ENCODE measurements at regions not wholly inside any gene's neighbourhood (a gene's known extent, or its start where the extent isn't known, plus 50 kb on each side); places are given as distances from the start of the nearest gene placed in this dataset.
"Not testable (repeated sequence)": the region's sequence is repeated elsewhere in the genome, so short reads cannot be mapped to it uniquely, and the experiment has no call there.

GRCh38 chr1:47638240-47638639 is 200.4 kb downstream of the FOXD2 start:
- DNase-seq, result no peak

DNA sequence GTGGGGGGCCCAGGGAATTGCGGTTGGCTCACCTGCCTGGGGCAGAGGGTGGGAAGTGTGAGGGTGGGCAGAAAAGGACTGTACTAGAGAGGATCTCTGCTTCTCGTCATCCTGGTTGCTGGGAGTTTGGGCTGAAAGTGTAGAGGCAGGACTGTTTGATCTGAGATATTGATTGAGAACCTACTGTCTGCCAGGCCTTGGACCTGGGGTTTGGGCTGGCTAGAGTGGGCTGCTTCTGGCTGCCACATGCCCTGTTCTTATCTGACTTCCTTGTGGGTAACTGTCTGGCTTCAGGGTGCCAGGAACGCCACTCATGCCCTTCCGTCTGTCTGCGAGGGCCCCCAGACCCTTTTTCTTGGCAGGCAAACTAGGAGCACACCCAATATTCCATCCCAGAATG is 200.9 kb downstream of the FOXD2 start:
- DNase-seq, result no peak

DNA sequence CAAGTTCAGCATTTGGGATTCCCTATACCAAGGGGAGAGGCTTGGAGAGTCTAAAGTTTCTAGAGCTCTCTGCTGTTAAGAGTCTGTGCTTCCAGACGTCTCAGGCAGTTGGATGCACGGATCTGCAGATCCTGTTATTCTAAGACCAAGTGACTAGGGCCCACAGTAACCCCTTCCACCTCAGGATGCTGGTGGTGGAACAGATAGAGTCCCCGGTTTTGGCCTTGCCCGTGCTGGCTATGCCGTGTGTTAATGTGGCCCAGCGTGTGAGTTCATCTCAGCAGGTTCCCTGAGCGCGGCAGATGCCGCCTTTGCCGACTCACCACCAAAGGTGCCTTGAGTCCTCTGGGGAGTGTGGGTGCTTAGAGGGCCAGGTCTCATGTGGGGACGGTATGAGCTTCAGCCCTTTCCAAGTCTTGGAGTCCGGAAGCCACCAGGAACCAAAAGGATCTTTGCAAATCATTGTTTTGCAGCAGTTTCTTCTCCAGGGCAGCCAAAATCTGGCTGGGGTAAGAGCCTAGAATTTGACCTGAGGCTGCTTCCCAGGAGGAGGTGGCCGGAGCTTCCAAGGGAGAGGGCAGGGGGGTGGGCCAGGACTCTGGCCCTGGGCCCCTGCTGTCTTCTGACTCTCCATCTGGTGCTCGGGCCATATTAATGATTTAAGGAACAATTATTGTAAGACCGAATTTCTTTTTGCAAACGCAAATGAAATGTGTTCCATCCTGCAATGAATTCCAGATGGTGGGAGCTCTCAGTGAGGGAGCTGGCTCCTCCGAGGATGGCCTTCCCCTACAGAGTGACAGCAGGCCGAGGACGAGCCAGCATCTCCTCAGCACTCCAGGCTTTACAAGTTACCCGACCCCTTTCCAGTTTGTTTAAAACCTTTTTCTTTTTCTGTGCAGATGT is 205.7 kb downstream of the FOXD2 start:
- no peak for DNase-seq

DNA sequence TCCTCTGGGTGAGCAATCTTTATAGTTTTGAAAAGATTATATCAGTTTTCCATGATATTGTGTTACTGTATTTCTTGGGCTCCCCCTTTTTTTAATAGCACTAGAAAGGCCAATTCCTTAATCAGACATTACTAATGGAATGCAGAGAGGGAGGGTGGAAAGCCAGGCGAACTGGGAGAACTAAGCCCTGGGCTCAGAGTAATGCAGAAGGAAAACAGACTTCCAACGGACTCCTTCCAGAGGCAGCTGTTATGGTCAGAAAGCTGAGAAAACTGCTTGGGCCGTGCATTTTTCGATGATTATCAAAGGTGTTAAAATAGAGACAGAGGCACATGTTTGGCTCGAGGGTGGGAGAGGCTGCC is 206.3 kb downstream of the FOXD2 start:
- DNase-seq, result no peak

GRCh38 chr1:47645151-47645550 is 207.3 kb downstream of the FOXD2 start:
- DNase-seq, result no peak

- DNase-seq, result no peak
Observed at GRCh38 chr1:47646676-47647075, 208.8 kb downstream of the FOXD2 start.

- DNase-seq, result no peak
Observed at GRCh38 chr1:47647327-47647845, 209.5 kb downstream of the FOXD2 start.

DNA sequence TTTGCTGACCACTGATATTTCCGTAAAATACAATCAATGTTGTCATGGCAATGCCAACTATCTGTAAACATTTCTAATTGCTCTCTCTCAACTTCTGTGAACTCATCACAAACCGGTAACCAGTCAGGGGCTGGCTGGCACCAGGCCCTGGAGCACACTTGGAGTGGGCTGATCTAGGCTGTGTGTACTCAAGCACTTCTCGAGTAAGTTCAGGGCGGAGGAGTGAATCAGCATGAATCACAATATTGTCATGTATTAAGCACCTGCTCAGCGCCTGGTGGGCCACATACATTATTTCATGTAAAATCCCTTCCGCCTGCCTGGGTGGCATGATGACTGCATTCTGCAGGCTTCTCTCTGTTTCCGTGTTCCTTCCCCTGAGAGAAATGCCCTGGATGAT is 212.4 kb downstream of the FOXD2 start:
- DNase-seq, result no peak

- DNase-seq, result no peak
Observed at GRCh38 chr1:47650611-47651010, 212.8 kb downstream of the FOXD2 start.

DNA sequence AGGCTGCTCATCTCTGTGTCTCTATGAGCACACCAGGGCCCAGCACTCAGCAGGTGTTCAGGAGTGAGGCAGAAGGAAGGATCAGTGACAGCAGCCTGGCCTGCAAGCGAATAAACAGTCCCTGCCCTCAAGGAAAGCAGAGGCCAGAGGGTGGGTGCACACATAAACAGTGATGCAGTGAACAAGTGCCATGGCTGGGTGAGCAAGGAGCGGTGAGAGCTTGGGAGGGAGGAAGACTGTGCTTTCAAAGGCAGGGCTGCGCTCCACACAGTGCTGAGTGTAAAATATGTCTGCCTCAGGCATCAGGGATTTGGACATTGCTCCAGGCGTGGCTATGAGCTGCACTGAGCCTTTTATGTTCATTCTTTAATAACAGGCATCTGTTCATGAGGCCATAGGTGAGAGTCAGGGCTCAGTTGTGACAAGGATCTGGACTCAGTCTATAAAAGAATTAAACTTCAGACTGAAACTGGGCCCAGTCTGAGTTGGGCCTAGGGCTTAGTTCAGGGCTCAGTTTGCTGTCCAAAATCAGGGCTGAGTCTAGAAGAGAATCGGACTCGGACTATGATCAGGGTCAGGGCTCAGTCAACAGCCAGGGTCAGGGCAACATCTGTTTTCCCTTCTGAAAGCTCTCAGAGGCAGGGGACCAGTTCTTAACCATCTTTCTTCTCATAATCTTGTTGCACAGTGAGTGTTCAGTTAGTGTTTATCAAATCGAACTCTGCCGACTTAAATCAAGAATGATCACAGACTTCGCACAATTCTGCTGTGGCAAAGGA is 213.7 kb downstream of the FOXD2 start:
- DNase-seq, result no peak

GRCh38 chr1:47655521-47656300 is 217.9 kb downstream of the FOXD2 start:
- DNase-seq, result no peak

- DNase-seq, result no peak
Observed at GRCh38 chr1:47656719-47657685, 219.2 kb downstream of the FOXD2 start.

GRCh38 chr1:47658161-47658920 is 220.5 kb downstream of the FOXD2 start:
- no peak for DNase-seq

- DNase-seq, result no peak
Observed at GRCh38 chr1:47659146-47659545, 221.3 kb downstream of the FOXD2 start.

DNA sequence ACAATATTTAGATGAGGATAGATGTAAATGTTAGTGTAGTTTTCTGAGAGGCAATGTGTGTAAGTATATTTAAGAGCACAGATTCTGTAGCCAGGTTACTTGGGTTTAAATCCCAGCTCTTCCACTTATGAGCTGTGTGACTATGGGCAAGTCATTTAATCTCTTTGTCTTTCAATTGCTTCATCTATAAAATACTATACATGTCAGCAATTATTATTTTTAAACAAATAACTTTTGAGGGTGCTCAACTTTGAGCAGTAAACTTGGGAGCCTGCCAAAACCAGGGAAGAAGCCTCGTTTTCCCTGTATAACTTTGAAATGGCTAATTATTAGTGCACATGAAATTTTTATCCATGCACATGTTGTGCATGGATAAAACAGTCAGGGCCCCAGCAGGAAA is 222.8 kb downstream of the FOXD2 start:
- no peak for DNase-seq

GRCh38 chr1:47661040-47661439 is 223.2 kb downstream of the FOXD2 start:
- DNase-seq, result no peak

DNA sequence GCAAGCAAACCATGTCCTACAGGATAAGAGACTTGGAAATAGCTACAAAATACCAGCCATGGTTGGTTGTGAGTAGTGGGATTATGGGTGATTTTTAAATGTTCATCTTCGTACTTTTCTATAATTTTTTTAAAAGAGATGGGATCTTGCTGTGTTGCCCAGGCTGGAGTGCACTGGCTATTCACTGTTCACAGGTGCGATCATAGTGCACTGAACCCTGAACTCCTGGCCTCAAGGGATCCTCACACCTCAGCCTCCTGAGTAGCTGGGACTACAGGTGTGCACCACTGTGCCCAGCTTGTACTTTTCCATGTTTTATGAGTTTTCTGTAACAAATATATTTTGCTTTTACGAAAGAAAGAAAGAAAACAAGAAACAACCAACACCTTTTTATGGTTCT is 224.2 kb downstream of the FOXD2 start:
- DNase-seq, result no peak

DNA sequence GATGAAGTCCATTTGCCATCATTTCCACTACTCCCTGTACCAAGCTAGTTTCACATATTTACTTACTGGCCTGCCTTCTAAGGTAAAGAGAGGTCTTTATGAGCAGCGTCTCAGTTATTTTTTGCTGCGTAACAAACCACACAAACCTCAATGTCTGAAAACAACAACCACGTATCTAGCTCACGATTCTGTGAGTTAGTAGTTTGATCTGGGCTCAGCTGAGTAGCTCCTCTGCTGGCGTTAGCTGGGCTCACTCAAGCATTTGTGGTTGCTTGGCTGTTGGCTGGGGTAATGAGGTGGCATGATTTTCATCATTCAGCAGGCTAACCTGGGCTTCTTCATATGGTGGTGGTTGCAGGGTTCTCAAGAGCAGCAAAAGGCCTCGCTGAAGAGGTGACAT is 225.4 kb downstream of the FOXD2 start:
- no peak for DNase-seq

DNA sequence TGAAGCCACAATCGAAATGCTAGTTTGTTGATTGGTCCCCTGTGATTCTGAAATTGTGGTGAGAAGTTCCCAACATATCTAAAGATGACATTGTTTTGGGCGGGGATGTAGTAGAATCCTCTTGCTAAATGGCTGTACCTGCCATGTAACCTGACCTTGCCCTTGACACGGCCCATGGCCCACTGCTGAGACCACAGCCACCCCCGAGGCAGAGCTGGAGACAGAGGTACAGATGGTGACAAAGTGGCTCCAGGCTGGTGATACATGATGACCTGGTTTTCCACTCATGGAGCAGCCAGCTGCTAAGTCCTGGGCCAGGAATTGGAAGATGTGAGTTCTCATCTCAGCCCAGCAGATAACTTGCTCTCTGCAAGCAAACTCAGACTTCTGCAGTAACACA is 226.5 kb downstream of the FOXD2 start:
- DNase-seq, result no peak

DNA sequence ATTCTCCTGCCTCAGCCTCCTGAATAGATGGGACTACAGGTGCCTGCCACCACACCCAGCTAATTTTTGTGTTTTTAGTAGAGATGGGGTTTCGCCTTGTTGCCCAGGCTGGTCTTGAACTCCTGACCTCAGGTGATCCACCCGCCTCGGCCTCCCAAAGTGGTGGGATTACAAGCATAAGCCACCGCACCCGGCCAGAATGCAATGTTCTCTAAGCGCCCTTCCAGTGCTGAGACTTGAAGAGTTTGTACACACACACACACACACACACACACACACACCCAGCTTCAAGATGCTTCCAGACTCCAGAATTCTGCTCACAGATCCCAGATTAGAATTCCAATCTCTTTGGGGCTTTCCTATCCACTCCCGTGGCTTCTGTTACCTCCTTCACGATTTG is 227.1 kb downstream of the FOXD2 start:
- not testable (repeated sequence) for DNase-seq

DNA sequence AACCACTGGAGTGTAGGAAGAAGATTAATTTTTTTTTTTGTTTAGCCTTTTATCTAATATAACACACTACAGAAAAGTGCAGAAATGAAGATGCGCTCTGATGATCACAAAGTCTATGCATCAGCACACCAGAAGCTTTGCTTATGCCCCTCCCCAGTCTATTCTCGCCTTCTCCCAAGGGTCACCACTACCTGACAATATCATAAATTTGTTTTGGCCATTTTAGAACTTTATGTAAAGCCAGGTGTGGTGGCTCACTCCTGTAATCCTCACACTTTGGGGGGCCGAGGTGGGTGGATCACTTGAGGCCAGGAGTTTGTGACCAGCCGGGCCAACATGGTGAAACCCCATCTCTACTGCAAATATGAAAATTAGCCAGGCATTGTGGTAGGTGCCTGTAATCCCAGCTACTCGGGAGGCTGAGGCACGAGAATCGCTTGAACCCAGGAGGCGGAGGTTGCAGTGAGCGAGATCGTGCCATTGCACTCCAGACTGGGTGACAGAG is 231.3 kb downstream of the FOXD2 start:
- no peak for DNase-seq
